ENCODE measurements at regions not wholly inside any gene's neighbourhood (a gene's known extent, or its start where the extent isn't known, plus 50 kb on each side); places are given as distances from the start of the nearest gene placed in this dataset.

DNA sequence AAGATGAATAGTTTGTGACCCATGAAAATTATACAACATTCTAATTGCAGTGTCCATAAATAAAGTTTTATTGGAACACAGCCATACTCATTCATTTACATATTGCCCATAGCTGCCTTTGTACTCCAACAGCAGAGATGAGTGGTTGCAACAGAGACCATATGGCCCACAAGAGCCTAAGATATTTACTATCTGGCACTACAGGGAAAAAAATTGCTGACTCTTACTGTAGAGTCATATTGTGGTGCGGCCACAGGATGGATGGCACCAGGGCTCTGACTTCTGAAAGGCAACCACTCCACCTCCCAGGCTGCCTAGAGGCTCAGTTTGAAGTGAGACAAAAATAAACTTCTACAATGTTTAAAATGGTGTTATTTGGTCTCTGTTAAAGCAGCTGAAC lies 404.0 kb upstream of the ATP5MC3 start:
- H3K9me3 ChIP-seq (ENCODE audit: low read depth) = no peaks in the 10 kb centered on the region
- H3K9me2 ChIP-seq (ENCODE audit: insufficient read depth) = no peaks in the 10 kb centered on the region
- 13 to 15% methylated on average over 1 of the region's 1 CpG for WGBS, 2 experiments (ENCODE audit: low coverage in 1 of 2, low lambda C conversion rate in 2 of 2, missing lambda C conversion rate in 2 of 2)

DNA sequence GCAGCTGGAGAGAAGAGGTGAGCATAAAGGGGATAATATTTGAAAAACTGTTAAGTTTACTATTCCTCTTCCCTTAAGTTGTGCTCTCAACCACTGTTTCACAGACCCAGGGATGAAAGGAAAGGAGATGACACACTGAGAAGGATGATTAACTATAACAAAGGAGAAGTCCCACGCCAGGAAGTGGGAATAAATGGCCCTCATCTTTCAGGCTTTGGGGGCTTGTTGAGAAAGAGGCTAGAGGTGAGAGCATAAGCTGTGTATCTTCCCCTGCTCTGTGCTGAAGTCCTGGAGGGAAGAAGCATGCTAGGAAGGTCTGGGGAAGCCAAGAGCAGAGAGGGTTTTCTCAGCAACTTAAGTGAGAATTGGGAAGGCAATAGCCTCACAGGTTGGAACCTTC lies 399.1 kb upstream of the ATP5MC3 start:
- TF ChIP-seq EZH2 (IDR thresholded peaks at IDR 0.05; ENCODE audit: insufficient read depth, poor library complexity, severe bottlenecking) (no peak), EZH2phosphoT487 (IDR thresholded peaks at IDR 0.05; ENCODE audit: insufficient read depth, low read depth) (no peak)
- in situ Hi-C loops (cut with MboI) = no loop called here
- no peak overlapping the region for H3K4me3 ChIP-seq
- no peaks in the 10 kb centered on the region for H3K36me3 ChIP-seq (ENCODE audit: low read depth)
- WGBS, 2 experiments (ENCODE audit: low coverage in 1 of 2, low lambda C conversion rate in 2 of 2, missing lambda C conversion rate in 2 of 2) = 27 to 29% methylated on average over 1 of the region's 1 CpG
- no peaks in the 10 kb centered on the region for H3K79me2 ChIP-seq (ENCODE audit: insufficient read depth)
- H2AFZ ChIP-seq = no peak overlapping the region
- no peak overlapping the region for H3K4me2 ChIP-seq (ENCODE audit: unreplicated experiment)
- H3K27ac ChIP-seq = no peak overlapping the region
- no peaks in the 10 kb centered on the region for H3F3A ChIP-seq (ENCODE audit: insufficient read depth)
- H3K9me2 ChIP-seq (ENCODE audit: insufficient read depth) = no peaks in the 10 kb centered on the region
- H3K27me3 ChIP-seq (replicated peaks; ENCODE audit: insufficient read depth) = no peaks in the 10 kb centered on the region
- DNase-seq = no peak
- H3K9me3 ChIP-seq (ENCODE audit: low read depth) = no peaks in the 10 kb centered on the region
- H3K9ac ChIP-seq = no peak overlapping the region
- H3K4me1 ChIP-seq (ENCODE audit: insufficient read depth) = no peaks in the 10 kb centered on the region
- H4K20me1 ChIP-seq (ENCODE audit: insufficient read depth) = no peaks in the 10 kb centered on the region

More for the DNA sequence above, 404.0 kb upstream of the ATP5MC3 start:
- H3K4me2 ChIP-seq (ENCODE audit: unreplicated experiment) = no peak overlapping the region
- no peaks in the 10 kb centered on the region for H4K20me1 ChIP-seq (ENCODE audit: insufficient read depth)
- H2AFZ ChIP-seq = no peak overlapping the region
- no peak overlapping the region for H3K27ac ChIP-seq
- no peaks in the 10 kb centered on the region for H3K36me3 ChIP-seq (ENCODE audit: low read depth)
- H3K79me2 ChIP-seq (ENCODE audit: insufficient read depth) = no peaks in the 10 kb centered on the region
- DNase-seq = no peak
- TF ChIP-seq EZH2phosphoT487 (IDR thresholded peaks at IDR 0.05; ENCODE audit: insufficient read depth, low read depth) (no peak), EZH2 (IDR thresholded peaks at IDR 0.05; ENCODE audit: insufficient read depth, poor library complexity, severe bottlenecking) (no peak)
- no peak overlapping the region for H3K9ac ChIP-seq
- no peaks in the 10 kb centered on the region for H3K4me1 ChIP-seq (ENCODE audit: insufficient read depth)
- H3F3A ChIP-seq (ENCODE audit: insufficient read depth) = no peaks in the 10 kb centered on the region
- H3K4me3 ChIP-seq = no peak overlapping the region
- no peaks in the 10 kb centered on the region for H3K27me3 ChIP-seq (replicated peaks; ENCODE audit: insufficient read depth)
- in situ Hi-C loops (cut with MboI) = no loop called here

DNA sequence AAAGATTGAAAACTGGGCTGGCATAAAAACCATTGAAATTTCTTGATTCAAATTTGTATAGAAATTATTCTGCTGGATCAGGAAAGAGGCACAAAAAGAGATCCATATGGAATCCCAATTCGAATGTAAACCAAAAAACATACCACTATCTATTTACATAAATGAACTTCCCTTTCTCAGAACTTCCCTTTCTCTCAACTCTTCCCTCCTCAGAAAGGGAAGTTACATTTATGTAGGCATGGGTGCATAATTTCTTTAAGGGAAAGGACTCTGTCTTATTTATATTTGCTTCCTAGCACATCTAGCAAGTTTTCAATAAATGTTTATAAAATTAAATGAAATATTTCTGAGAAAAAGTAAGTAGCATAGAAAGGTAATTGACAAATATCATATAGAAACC lies 398.1 kb upstream of the ATP5MC3 start:
- Histone ChIP-seq H3K27me3 (replicated peaks; ENCODE audit: insufficient read depth) (no peaks in the 10 kb centered on the region), H3K36me3 (ENCODE audit: low read depth) (no peaks in the 10 kb centered on the region), H3K4me3 (no peak overlapping the region), H3K9ac (no peak overlapping the region), H3K4me2 (ENCODE audit: unreplicated experiment) (no peak overlapping the region), H3K79me2 (ENCODE audit: insufficient read depth) (no peaks in the 10 kb centered on the region), H2AFZ (no peak overlapping the region), H4K20me1 (ENCODE audit: insufficient read depth) (no peaks in the 10 kb centered on the region), H3K27ac (no peak overlapping the region), H3K9me2 (ENCODE audit: insufficient read depth) (no peaks in the 10 kb centered on the region), H3F3A (ENCODE audit: insufficient read depth) (no peaks in the 10 kb centered on the region), H3K4me1 (ENCODE audit: insufficient read depth) (no peaks in the 10 kb centered on the region), H3K9me3 (ENCODE audit: low read depth) (no peaks in the 10 kb centered on the region)
- TF ChIP-seq EZH2 (IDR thresholded peaks at IDR 0.05; ENCODE audit: insufficient read depth, poor library complexity, severe bottlenecking) (no peak), EZH2phosphoT487 (IDR thresholded peaks at IDR 0.05; ENCODE audit: insufficient read depth, low read depth) (no peak)
- DNase-seq = no peak
- in situ Hi-C loops (cut with MboI) = no loop called here
- 20 to 32% methylated on average over 1 of the region's 1 CpG for WGBS, 2 experiments (ENCODE audit: low coverage in 1 of 2, low lambda C conversion rate in 2 of 2, missing lambda C conversion rate in 2 of 2)

DNA sequence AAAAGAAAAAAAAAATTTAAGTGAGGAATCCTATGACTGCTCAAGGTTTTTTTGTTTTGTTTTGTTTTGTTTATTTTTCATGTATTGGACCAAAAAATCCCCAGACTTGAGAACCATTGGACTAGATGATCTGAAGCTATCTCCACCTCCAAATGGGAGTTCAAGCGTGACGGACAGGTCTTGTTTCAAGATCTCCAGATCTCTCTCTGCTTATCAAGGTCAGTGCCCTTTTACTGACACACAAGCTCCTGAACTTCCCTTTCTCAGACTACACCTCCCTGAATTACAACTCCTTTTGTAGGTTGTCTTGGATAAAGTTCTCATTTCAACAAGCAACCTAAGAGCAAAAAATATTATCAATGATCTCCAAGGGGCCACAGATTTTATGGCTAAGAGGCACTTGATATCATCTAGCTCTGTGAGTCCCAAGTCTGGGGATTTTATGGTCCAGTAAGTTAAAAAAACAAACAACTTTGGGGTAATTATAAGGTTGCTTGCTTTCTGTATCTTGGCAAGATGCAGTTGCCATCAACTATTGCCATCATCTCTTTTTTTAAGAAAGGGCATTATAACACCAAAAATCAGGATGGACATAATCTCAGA lies 396.0 kb upstream of the ATP5MC3 start:
- Histone ChIP-seq H3K4me2 (ENCODE audit: unreplicated experiment) (no peak overlapping the region), H3K4me1 (ENCODE audit: insufficient read depth) (no peaks in the 10 kb centered on the region), H3K9ac (no peak overlapping the region), H4K20me1 (ENCODE audit: insufficient read depth) (no peaks in the 10 kb centered on the region), H2AFZ (no peak overlapping the region), H3K4me3 (no peak overlapping the region), H3K9me2 (ENCODE audit: insufficient read depth) (no peaks in the 10 kb centered on the region), H3F3A (ENCODE audit: insufficient read depth) (no peaks in the 10 kb centered on the region), H3K27me3 (replicated peaks; ENCODE audit: insufficient read depth) (peaks cover 4% of the 10 kb centered on the region; the same call in 1 of the 2 replicates), H3K27ac (no peak overlapping the region), H3K36me3 (ENCODE audit: low read depth) (no peaks in the 10 kb centered on the region), H3K9me3 (ENCODE audit: low read depth) (no peaks in the 10 kb centered on the region), H3K79me2 (ENCODE audit: insufficient read depth) (no peaks in the 10 kb centered on the region)
- in situ Hi-C loops (cut with MboI) = no loop called here
- no peak for DNase-seq
- WGBS, 2 experiments (ENCODE audit: low coverage in 1 of 2, low lambda C conversion rate in 2 of 2, missing lambda C conversion rate in 2 of 2) = 92 to 95% methylated on average over 2 of the region's 2 CpGs
- TF ChIP-seq EZH2phosphoT487 (IDR thresholded peaks at IDR 0.05; ENCODE audit: insufficient read depth, low read depth) (no peak), EZH2 (IDR thresholded peaks at IDR 0.05; ENCODE audit: insufficient read depth, poor library complexity, severe bottlenecking) (no peak)

DNA sequence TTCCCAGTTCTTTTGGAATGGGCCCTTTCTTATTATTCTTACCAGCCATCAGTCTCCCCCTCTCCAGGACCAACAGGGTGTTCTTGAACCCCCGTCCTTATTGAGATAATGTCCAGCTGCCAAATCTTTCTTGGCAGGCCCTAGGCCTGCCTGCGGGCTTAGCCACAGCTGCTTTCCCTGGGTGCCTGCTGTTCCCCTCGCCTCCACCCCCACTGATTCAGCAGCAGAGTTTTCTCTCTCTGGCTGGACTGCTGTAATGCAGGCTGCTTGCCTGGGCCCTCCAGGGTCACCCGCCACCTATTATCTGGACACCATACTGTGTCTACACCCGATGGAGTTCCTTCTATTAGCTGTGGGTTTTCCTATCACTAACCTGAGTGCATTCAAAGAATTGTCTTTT lies 395.4 kb upstream of the ATP5MC3 start:
- H3K9me3 ChIP-seq (ENCODE audit: low read depth) = no peaks in the 10 kb centered on the region

More for the DNA sequence above, 395.4 kb upstream of the ATP5MC3 start:
- Histone ChIP-seq H3K36me3 (ENCODE audit: low read depth) (no peaks in the 10 kb centered on the region), H3K4me2 (ENCODE audit: unreplicated experiment) (no peak overlapping the region), H3K9ac (no peak overlapping the region), H4K20me1 (ENCODE audit: insufficient read depth) (no peaks in the 10 kb centered on the region), H3K9me2 (ENCODE audit: insufficient read depth) (no peaks in the 10 kb centered on the region), H3K27me3 (replicated peaks; ENCODE audit: insufficient read depth) (peaks cover 8% of the 10 kb centered on the region), H3F3A (ENCODE audit: insufficient read depth) (no peaks in the 10 kb centered on the region), H3K4me3 (no peak overlapping the region), H3K79me2 (ENCODE audit: insufficient read depth) (no peaks in the 10 kb centered on the region), H3K27ac (no peak overlapping the region), H3K4me1 (ENCODE audit: insufficient read depth) (no peaks in the 10 kb centered on the region), H2AFZ (no peak overlapping the region)
- DNase-seq = no peak
- WGBS, 2 experiments (ENCODE audit: low coverage in 1 of 2, low lambda C conversion rate in 2 of 2, missing lambda C conversion rate in 2 of 2) = 42% methylated on average over 5 of the region's 5 CpGs
- in situ Hi-C loops (cut with MboI) = no loop called here
- no peak for TF ChIP-seq EZH2 (IDR thresholded peaks at IDR 0.05; ENCODE audit: insufficient read depth, poor library complexity, severe bottlenecking)
- TF ChIP-seq EZH2phosphoT487 (IDR thresholded peaks at IDR 0.05; ENCODE audit: insufficient read depth, low read depth) = no peak

Data from GM23248 (cell line).